C4-2B (cell line): ENCODE measurements at regions not wholly inside any gene's neighbourhood (a gene's known extent, or its start where the extent isn't known, plus 50 kb on each side); places are given as distances from the start of the nearest gene placed in this dataset.

ENCODE experiments used
- CTCF ChIP-seq: fragments of 450-650 bp; conservative IDR thresholded peaks from 2 replicates; pipeline ENCODE4 v1.5.1; 2017; ENCODE audit warnings: mild to moderate bottlenecking
- ZFX ChIP-seq: fragments of 450-650 bp; IDR thresholded peaks from 2 replicates; pipeline ENCODE4 v1.6.1; 2017

- no peak for TF ChIP-seq CTCF
- TF ChIP-seq ZFX: no peak
These were observed 528.6 kb upstream of the PTPRD start for GRCh38 chr9:11141357-11141756.
